Right lobe of liver (tissue), 4 donors: ENCODE measurements at regions not wholly inside any gene's neighbourhood (a gene's known extent, or its start where the extent isn't known, plus 50 kb on each side); places are given as distances from the start of the nearest gene placed in this dataset.

Experiments used
- POLR2A ChIP-seq: fragments of 450-650 bp; IDR thresholded peaks from one replicate; pipeline ENCODE4 v1.6.1; 2017; ENCODE audit warnings: antibody characterized with exemption, mild to moderate bottlenecking
- TF ChIP-seq, protein P1 (sequence below), 4 donors: fragments of 200-600 bp in 3 of 4; fragments of 450-650 bp in 1 of 4; IDR thresholded peaks; one replicate each; pipeline versions ENCODE4 v1.5.1 to v1.8.0; 2016 to 2022; ENCODE audit warnings: antibody characterized with exemption in 4 of 4, mild to moderate bottlenecking in 2 of 4
- donor health status: DM: no; HTN: no; CAD: no.
- donor health status: DM: no; HTN: no; CAD: no.
- donor health status: DM: no; HTN: yes; CAD: no.

DNA sequence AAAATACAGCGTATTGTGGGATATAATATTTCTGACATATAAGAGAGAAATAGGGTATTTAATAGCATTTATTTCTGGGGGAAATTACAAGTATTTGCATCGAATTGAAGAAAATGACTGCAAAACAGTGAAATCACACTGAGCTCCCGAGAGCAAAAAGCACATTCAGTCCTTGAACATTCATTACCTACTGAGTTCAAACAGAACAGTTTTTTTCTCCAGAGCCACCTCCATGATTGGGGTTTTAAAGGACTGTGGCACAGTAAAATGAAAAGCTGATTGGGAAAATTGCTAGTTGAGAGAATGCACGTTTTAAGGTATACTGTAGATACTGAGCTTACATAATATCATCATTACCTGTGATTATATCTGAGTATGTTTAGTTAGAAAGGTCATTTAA is 58.0 kb upstream of the TRPC4 start:
- no peak for TF ChIP-seq POLR2A
- TF ChIP-seq, protein P1, sequence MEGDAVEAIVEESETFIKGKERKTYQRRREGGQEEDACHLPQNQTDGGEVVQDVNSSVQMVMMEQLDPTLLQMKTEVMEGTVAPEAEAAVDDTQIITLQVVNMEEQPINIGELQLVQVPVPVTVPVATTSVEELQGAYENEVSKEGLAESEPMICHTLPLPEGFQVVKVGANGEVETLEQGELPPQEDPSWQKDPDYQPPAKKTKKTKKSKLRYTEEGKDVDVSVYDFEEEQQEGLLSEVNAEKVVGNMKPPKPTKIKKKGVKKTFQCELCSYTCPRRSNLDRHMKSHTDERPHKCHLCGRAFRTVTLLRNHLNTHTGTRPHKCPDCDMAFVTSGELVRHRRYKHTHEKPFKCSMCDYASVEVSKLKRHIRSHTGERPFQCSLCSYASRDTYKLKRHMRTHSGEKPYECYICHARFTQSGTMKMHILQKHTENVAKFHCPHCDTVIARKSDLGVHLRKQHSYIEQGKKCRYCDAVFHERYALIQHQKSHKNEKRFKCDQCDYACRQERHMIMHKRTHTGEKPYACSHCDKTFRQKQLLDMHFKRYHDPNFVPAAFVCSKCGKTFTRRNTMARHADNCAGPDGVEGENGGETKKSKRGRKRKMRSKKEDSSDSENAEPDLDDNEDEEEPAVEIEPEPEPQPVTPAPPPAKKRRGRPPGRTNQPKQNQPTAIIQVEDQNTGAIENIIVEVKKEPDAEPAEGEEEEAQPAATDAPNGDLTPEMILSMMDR (IDR thresholded peaks at IDR 0.05), result no peak
